OCI-LY1 (cell line): ENCODE measurements at regions not wholly inside any gene's neighbourhood (a gene's known extent, or its start where the extent isn't known, plus 50 kb on each side); places are given as distances from the start of the nearest gene placed in this dataset.

Source experiments
- EZH2 ChIP-seq: fragments of 200-600 bp; sonication (generic), shearing (Covaris generic); IDR thresholded peaks from 2 replicates; pipeline ENCODE4 v1.8.0; 2017; ENCODE audit warnings: borderline replicate concordance, mixed run types, mild to moderate bottlenecking, antibody characterized with exemption, low read length, moderate library complexity, mixed read lengths
- TF ChIP-seq, protein P1 (sequence below): fragments of 200-600 bp; sonication (generic), shearing (Covaris generic); IDR thresholded peaks from 2 replicates; pipeline ENCODE4 v1.5.1; 2017; ENCODE audit warnings: mild to moderate bottlenecking, antibody characterized with exemption, low read length, moderate library complexity, mixed read lengths

GRCh38 chr10:84718877-84719616, 390.7 kb downstream of the CCSER2 start:
- TF ChIP-seq, protein P1, sequence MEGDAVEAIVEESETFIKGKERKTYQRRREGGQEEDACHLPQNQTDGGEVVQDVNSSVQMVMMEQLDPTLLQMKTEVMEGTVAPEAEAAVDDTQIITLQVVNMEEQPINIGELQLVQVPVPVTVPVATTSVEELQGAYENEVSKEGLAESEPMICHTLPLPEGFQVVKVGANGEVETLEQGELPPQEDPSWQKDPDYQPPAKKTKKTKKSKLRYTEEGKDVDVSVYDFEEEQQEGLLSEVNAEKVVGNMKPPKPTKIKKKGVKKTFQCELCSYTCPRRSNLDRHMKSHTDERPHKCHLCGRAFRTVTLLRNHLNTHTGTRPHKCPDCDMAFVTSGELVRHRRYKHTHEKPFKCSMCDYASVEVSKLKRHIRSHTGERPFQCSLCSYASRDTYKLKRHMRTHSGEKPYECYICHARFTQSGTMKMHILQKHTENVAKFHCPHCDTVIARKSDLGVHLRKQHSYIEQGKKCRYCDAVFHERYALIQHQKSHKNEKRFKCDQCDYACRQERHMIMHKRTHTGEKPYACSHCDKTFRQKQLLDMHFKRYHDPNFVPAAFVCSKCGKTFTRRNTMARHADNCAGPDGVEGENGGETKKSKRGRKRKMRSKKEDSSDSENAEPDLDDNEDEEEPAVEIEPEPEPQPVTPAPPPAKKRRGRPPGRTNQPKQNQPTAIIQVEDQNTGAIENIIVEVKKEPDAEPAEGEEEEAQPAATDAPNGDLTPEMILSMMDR, result no peak
- TF ChIP-seq EZH2, result no peak
